ENCODE measurements at regions not wholly inside any gene's neighbourhood (a gene's known extent, or its start where the extent isn't known, plus 50 kb on each side); places are given as distances from the start of the nearest gene placed in this dataset.

DNA sequence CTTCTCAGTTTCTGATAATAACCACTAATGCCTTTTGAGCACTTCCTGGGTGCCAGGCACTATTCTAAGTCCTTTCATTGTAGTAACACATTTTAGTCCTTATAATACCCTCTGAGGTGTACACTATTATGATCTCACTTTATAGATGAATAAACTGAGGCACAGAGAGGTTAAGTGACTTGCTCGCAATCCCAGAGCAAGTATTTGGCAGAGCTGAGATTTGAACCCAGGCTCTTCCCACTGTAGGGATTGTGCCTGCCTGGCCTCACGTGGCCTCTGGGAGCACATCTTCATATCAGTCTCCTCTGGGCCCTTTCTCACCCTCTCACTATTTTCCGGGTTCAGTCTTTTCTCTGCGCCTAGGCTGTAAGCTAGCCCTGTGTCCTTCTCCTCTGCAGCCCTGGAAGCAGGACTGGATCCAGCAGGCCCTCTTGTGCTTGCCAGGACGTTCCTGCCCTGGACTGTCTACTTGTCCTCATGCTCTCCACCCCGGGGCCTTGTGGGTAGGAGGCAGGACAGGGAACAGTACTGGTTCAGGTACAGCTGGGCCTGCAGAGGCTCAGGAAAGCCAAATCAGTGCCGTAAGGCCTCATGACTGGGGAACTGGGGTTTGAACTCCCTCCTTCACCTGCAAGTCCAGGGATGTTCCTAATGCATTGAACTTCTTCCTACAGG lies 139.6 kb downstream of the VEGFA start:
- intact Hi-C loops (cut with DNase I, micrococcal nuclease) = no loop called here
- ATAC-seq (no peak), DNase-seq (no peak)

GRCh38 chr6:43907789-43908472 lies 137.9 kb downstream of the VEGFA start:
- intact Hi-C loops (cut with DNase I, micrococcal nuclease) = no loop called here
- no peak for ATAC-seq
- DNase-seq = no peak

GRCh38 chr6:43907312-43907711 lies 137.3 kb downstream of the VEGFA start:
- intact Hi-C loops (cut with DNase I, micrococcal nuclease) = no loop called here
- no peak for ATAC-seq
- no peak for DNase-seq

GRCh38 chr6:43904311-43905123 lies 134.5 kb downstream of the VEGFA start:
- DNase-seq = no peak
- ATAC-seq = no peak
- intact Hi-C loops (cut with DNase I, micrococcal nuclease) = no loop called here

DNA sequence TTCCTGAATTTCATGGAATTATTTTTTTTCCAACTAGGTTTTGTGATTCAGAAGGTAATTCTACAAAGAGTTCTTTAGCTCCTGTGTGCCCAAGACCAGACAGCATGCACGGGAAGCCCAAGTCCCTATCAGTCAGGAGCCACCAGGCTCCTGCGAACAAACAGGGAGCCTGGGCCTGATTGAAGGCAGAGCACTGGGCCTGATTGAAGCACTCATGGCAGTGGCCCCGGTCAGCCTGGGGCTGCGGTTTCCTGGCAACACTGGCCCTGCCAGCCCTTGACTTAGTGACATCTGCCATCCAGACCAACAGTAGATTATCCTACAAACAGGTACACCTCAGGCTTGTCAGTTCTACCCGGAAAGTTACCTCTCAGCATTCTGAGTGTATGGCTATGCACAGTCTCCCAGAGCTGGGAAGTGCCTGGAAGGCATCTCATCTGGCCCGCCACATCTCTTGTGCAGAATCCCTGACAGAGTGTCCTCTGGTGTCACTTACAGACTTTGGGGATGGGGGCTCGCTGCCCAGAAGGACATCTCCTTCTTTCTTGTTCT lies 133.8 kb downstream of the VEGFA start:
- no peak for ATAC-seq
- intact Hi-C loops (cut with DNase I, micrococcal nuclease) = no loop called here
- DNase-seq = no peak

DNA sequence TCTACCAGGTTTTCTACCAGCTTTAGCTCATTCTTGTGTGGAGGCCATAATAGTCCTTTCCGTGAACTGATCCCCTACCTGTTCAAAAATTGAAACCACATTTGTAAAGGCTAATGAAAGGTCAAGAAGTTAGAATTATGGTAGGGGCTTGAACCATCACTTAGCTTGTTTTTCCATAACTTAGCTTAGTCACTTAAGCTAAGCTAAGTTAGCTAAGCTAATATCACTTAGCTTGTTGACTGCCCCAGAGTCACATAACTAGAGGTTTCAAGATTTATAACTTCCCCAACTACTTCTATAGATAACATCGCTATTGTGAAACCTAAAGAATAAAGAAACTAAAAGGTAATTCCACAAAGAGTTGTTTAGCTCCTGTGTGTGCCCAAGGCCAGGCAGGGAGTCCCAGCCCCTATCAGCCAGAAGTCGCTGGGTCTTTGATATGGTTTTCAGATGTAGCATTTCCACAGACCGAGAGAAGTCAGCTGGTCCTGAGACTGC lies 131.8 kb downstream of the VEGFA start:
- DNase-seq = no peak
- intact Hi-C loops (cut with DNase I, micrococcal nuclease) = no loop called here
- ATAC-seq = no peak

GRCh38 chr6:43900916-43901732 lies 131.1 kb downstream of the VEGFA start:
- intact Hi-C loops (cut with DNase I, micrococcal nuclease) = no loop called here
- ATAC-seq = no peak

GRCh38 chr6:43900560-43900915 lies 130.5 kb downstream of the VEGFA start:
- no peak for ATAC-seq
- intact Hi-C loops (cut with DNase I, micrococcal nuclease) = no loop called here
- DNase-seq = no peak

More at GRCh38 chr6:43900916-43901732, 131.1 kb downstream of the VEGFA start:
- no peak for DNase-seq

DNA sequence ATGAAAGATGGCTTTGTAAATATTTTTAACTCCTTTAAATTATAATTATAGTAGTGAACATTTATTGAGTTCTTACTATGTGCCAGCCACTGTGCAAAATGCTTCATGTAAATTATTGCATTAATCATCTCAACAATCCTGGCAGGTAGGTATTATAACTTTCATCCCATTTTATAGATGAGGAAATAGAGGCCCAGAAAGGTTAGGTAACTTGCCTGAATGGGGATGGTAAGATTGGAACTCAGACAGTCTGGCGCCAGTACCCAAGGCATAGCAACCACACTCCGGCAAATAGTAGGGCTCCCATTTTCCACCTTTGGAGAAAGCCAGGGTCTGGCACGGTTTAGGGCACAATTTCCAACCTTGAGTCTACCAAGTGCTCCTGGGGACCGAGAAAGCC lies 129.8 kb downstream of the VEGFA start:
- intact Hi-C loops (cut with DNase I, micrococcal nuclease) = no loop called here
- DNase-seq (no peak), ATAC-seq (no peak)

GRCh38 chr6:43898358-43899131 lies 128.5 kb downstream of the VEGFA start:
- ATAC-seq = no peak
- no peak for DNase-seq
- intact Hi-C loops (cut with DNase I, micrococcal nuclease) = no loop called here

DNA sequence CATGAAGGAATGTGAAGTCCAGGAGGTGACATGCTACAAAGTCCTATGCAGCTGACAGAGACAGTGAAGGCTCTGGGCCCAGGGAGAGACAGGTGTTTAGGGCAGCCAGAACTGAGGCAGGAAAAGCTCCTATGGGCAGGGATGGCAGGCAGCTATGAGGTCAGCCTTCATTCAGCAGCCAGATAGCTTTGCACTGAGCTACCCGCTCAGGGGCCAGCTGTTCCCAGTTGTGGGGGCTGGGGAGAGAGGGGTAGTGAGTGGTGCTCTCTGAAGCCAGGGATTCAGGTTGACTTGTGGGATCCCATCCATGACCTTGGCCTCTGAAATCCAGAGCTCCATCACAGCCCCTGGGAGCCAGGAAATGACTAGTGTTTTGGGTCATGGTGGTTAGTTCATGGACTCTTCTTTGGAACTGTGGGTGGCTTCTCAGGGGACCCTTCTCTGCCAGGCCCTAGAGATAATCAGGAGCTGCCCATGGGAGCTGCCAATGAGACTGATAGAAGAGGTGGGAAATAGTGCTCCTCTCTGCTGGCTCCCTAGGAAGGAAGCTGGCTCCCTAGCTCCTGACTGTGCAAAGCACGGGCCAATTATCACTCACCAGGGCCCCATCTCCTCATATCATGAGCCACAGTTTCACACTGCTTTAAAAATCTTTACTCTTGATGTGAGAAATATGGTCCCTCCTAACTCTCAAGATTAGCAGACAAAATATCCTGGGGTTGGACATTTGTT lies 127.7 kb downstream of the VEGFA start:
- DNase-seq (no peak), ATAC-seq (no peak)
- intact Hi-C loops (cut with DNase I, micrococcal nuclease) = no loop called here

GRCh38 chr6:43896329-43897255 lies 126.6 kb downstream of the VEGFA start:
- intact Hi-C loops (cut with DNase I, micrococcal nuclease) = no loop called here
- ATAC-seq = no peak
- no peak for DNase-seq

- no peak for DNase-seq
- ATAC-seq = no peak
- intact Hi-C loops (cut with DNase I, micrococcal nuclease) = no loop called here
These were observed 125.8 kb downstream of the VEGFA start for GRCh38 chr6:43895656-43896328.

GRCh38 chr6:43893073-43893472 lies 123.1 kb downstream of the VEGFA start:
- ATAC-seq = no peak
- DNase-seq = no peak
- intact Hi-C loops (cut with DNase I, micrococcal nuclease) = no loop called here

GRCh38 chr6:43891072-43891870 lies 121.3 kb downstream of the VEGFA start:
- DNase-seq = no peak
- intact Hi-C loops (cut with DNase I, micrococcal nuclease) = no loop called here
- no peak for ATAC-seq

Data from left colon (tissue), 2 donors.